Activated CD4-positive, alpha-beta T cell treated with anti-CD3 and anti-CD28 coated beads for 4 hours (primary cell): ENCODE measurements at regions not wholly inside any gene's neighbourhood (a gene's known extent, or its start where the extent isn't known, plus 50 kb on each side); places are given as distances from the start of the nearest gene placed in this dataset.

Source experiments
- DNase-seq, 2 donors: peaks; one replicate each; pipeline ENCODE4 v3.0.0-alpha.2; 2020

GRCh38 chr1:29824025-29824424 lies 587.7 kb downstream of the PTPRU start:
- no peak for DNase-seq

- no peak for DNase-seq
Measured at GRCh38 chr1:29823561-29823960, 587.2 kb downstream of the PTPRU start.

- no peak for DNase-seq
Measured at GRCh38 chr1:29821605-29822004, 585.3 kb downstream of the PTPRU start.

GRCh38 chr1:29820401-29820800 lies 584.1 kb downstream of the PTPRU start:
- DNase-seq = no peak

GRCh38 chr1:29812408-29813135 lies 576.2 kb downstream of the PTPRU start:
- DNase-seq = no peak

- no peak for DNase-seq
Measured at GRCh38 chr1:29811727-29812407, 575.5 kb downstream of the PTPRU start.

- no peak for DNase-seq
Measured at GRCh38 chr1:29811247-29811646, 574.9 kb downstream of the PTPRU start.

- DNase-seq = no peak
Measured at GRCh38 chr1:29810121-29811120, 574.1 kb downstream of the PTPRU start.

- no peak for DNase-seq
Measured at GRCh38 chr1:29809446-29810120, 573.3 kb downstream of the PTPRU start.

GRCh38 chr1:29808141-29808995 lies 572.0 kb downstream of the PTPRU start:
- DNase-seq = no peak

- no peak for DNase-seq
Measured at GRCh38 chr1:29807689-29808088, 571.4 kb downstream of the PTPRU start.

- DNase-seq = no peak
Measured at GRCh38 chr1:29806646-29807319, 570.5 kb downstream of the PTPRU start.

- no peak for DNase-seq
Measured at GRCh38 chr1:29805896-29806160, 569.5 kb downstream of the PTPRU start.

- DNase-seq = no peak
Measured at GRCh38 chr1:29805122-29805895, 569.0 kb downstream of the PTPRU start.

GRCh38 chr1:29804181-29804899 lies 568.0 kb downstream of the PTPRU start:
- DNase-seq = no peak

GRCh38 chr1:29803486-29803885 lies 567.2 kb downstream of the PTPRU start:
- DNase-seq = no peak

GRCh38 chr1:29802181-29803068 lies 566.1 kb downstream of the PTPRU start:
- no peak for DNase-seq

- no peak for DNase-seq
Measured at GRCh38 chr1:29801561-29801973, 565.2 kb downstream of the PTPRU start.

- no peak for DNase-seq
Measured at GRCh38 chr1:29801003-29801402, 564.7 kb downstream of the PTPRU start.
